CD4-positive, alpha-beta T cell treated with Interleukin-6 at 100 ng/mL for 8 hours (primary cell): ENCODE measurements at regions not wholly inside any gene's neighbourhood (a gene's known extent, or its start where the extent isn't known, plus 50 kb on each side); places are given as distances from the start of the nearest gene placed in this dataset.
A peak's percentile ranks its signal among the peaks of the same experiment; 100 is the strongest.
"Not testable (repeated sequence)": the region's sequence is repeated elsewhere in the genome, so short reads cannot be mapped to it uniquely, and the experiment has no call there.

Experiments
- DNase-seq: peaks from one replicate; pipeline ENCODE4 v3.0.0-alpha.2; 2020; ENCODE audit warnings: mixed read lengths, low spot score

DNA sequence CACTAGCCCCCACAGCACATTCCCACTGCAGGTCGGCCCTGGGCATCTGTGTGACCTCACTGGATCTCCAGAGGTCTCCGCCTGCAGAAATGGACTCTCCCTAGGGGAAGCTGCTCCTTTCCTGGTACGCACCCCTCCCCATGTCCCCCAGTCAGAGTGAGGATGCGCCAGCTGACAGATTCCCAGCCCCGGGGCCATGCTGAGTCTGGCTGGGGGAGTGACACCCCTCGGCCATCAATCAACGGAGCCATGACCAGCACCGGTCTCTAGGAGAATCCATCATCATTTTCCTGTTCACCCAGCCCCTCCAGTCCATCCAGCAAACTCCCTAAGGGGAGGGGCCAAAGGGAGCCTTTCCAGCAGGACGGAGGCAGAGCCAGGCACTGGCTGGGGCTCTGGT lies 68.7 kb upstream of the PAX7 start:
- no peak for DNase-seq

DNA sequence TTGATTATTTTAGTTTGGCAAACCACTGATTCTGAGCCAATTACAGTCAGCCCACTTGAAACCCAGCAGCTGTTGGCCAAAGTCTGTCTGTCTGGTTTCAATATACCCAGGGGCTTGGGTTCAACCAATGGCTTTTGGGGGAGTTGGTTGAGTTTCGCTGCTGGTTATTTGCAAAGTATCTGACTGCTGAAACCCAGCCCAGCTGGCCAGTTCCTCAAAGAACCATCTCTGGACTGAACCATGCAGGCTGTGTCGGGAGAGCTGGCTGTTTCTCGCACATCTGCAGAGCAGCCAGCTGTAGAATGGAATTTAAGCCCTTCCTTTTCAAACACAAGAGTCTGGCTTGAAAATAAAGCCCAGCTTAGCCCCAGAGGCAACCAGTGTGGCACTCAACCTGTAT lies 66.0 kb upstream of the PAX7 start:
- no peak for DNase-seq

DNA sequence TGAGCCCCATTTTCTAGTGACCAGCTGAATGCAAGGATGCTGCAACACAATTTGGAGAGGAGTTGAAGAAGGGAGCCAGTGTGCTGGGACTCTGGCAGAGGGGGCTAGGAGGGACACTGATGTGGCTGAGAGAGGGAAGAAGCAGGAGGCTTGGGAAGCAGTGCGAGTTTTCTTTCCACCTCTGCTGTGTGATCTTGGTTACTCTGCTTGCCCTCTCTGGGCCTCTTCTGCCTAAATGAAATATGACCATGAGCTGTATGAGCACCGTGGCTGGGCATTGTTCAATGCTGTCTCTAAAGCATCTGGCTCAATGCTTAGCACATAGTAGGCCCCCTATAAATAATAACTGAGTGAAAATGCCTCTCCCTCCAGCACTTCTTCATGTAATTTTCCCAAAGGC lies 65.3 kb upstream of the PAX7 start:
- no peak for DNase-seq

DNA sequence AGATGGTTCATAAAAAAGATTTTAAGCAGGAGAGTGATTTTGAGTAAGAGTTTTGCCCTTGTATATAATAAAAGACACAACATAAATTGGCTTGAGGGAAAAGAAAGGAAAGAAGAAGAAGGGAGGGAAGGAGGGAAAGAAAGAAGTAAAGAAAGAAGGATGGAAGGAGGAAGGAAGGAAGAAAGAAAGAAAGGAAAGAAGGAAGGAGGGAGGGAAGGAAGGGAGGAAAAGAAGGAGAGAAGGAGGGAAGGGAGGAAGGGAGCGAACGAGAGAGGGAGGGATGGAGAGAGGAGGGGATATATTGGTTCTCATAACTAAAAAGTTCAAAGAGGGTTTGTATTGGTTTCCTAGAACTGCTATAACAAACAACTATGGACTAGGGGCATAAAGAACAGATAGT lies 62.2 kb upstream of the PAX7 start:
- DNase-seq: no peak

DNA sequence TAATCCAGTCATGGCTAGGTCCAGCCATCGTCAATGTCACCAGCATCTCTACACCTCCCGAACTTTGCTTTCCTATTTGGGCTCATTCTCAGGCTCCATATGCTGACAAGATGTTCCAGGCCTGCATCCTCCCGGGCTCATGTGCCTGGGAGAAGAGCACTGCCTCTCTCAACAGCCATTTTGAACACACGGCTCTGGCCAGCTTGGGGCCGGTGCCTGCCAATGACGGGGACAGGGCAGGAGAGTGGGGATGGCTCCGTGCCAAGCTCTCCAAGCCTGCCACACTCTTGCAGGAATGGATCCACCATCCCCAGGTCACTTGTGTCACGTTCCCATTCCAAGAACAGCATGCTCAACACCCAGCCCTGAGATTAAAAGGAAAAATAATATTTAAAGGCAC lies 61.4 kb upstream of the PAX7 start:
- DNase-seq: no peak

DNA sequence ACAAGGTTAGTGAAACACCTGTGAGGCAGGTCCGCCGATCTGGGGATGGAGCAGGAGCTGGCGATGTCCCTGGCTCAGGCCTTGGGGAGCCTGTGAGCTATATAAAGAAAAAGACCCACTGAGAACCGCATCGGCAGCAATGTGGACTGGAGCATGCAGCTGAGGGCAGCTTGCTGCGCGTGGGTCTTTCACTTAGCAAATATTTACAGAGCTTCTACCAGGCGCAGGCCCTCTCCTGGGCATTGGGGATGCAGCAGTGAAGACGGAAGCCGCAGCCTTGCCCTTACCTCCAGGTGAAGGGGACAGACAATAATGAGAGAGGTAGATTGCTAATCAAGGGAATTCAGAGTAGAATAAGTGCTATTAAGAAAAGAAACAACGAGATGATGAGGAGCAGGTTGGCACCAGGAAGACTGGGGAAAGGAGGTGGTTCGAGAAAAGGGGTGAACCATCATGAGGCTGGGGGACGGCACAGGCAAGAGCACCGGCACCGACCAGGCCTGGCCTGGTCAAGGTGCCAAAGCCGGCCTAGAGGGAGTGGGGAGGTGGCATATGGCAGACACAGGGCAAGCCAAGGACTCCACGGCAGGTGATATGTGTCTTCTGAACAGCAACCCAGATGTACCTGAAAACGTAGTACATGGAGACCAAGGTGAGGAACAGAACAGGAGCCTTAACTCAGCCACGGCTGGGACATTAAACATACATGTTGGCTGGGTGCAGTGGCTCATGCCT lies 60.7 kb upstream of the PAX7 start:
- DNase-seq: no peak

DNA sequence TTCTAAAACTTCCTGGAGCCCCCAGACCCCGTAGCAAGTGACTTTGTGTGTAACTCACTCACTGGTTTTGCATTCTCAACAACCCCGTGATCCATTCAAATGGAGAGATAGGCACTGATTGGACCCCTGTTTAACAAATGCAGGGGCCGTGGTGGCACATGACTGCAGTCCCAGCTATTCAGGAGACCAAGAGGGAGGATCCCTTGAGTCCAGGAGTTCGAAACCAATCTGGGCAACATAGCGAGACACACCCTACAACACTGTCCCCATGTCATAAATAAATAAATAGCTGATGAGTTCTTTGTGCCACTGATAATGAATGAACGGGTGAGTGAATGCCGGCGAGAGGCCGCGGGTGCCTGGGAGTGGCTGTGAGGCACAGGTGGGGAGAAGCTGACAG lies 59.4 kb upstream of the PAX7 start:
- no peak for DNase-seq

DNA sequence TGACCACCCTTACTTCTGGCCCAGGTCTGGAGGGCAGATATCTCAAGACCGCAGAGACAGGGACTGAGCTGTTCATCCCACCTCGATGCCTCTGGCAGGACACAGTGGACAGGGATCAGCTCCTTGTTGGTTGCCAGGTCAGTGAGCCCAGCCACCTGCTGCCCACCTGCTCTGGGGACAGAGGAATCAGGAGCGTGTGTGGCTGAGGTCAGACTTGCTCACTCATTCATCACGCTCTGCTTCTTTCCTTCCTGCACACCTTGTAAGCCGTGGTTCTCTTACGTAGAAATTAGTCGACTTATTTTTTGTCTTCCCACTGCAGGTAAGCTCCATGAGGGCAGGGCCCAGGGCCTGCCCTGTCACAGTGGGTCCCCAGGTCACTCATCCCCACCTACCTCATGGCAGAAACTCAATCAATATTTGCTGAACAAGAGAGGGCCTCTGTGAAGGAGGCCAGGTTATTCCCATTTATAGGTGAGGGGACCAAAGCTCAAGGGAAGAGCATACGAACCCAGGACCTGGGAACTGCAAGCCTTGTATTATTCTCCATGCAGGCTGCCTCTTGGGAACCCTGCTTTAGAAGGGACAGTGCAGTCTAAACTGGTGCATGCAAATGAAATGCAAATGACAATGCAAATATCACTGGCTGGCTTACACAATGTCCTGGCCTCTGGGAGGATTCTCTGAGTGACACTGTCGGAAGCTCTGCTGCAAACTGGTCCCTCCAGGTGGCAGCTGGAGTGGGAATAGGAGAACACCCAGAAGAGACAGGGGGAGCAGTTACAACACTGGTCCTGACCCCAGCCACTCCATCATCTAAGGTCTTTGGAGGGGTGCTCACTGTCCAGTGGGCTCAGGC lies 58.4 kb upstream of the PAX7 start:
- no peak for DNase-seq

DNA sequence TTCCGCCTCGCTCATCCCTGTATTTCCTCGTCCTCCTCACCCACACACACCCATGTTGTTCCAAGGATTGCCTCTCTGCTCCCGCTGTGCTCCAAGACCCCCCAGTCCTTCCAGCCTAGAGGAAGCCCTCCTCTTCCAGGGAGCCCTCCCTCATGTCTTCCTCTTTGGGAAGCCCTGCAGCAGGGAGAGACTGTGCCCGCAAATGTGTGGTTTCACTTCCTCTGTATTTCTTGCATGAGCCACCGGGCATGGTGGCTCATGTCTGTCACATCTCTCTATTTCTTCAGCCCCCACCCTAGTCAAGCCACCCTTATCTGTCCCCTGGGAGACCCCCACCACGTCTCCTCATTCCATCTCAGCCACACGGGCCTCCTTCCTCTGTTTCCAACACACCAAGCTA lies 57.5 kb upstream of the PAX7 start:
- DNase-seq: no peak

DNA sequence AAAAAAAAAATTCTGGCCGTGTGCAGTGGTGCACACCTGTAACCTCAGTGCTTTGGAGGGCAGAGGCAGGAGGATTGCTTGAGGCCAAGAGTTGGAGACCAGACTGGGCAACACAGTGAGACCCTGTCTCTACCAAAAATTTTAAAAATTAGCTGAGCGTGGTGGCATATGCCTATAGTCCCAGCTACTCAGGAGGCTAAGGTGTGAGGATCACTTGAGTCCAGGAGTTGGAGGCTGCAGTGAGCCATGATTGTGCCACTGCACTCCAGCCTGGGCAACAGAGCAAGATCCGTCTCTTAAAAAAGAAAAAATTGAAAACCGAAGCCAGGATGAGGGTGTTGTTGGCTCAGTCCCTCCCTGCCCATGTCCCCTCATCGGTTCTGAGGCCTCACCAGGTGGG lies 55.9 kb upstream of the PAX7 start:
- no peak for DNase-seq

DNA sequence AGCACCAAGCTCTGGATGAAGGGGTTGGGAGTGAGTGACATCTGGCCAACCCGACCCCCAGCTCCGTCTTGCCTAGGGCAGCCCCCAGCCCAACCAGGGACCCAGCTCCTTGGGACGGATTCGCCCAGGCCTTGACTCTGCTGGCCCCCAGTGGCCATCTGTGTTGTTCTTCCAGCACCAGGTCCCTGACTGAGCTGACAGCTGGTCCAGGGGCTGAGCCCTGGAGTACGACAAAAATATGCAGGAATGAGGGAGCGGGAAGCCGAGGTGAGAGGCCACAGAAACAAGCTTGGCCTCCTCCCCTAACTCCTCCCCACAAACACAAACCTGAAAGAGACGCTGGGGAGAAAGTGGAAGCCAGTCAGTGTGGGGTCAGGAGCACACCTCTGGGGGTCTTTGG lies 55.0 kb upstream of the PAX7 start:
- DNase-seq: peak; percentile 23

DNA sequence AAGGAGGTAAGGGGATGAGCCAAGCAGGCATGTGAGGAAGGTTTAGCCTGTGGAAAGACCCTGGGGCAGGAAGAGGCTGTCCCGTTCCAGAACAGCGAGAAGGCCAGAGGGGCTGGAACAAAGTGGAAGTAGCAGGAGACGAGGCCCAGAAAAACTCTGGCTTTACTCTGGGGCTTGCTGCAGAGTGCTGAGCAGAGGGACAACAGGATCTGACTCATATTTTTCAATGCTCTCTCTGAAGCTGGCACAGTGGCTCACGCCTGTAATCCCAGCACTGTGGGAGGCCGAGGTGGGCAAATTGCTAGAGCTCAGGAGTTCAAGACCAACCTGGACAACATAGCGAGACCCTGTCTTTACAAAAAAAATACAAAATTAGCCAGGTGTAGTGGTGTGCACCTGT lies 52.4 kb upstream of the PAX7 start:
- DNase-seq: no peak

DNA sequence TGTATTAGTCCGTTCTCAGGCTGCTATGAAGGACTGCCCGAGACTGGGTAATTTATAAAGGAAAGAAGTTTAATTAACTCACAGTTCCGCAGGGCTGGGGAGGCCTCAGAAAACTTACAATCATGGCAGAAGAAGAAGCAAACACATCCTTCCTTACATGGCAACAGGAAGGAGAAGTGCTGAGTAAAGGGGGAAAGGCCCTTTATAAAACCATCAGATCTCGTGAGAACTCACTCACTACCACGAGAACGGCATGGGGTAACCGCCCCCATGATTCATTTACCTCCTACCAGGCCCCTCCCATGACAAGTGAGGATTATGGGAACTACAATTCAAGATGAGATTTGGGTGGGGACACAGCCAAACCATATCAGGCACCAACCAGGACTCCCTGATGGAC lies 51.4 kb upstream of the PAX7 start:
- DNase-seq: not testable (repeated sequence)

DNA sequence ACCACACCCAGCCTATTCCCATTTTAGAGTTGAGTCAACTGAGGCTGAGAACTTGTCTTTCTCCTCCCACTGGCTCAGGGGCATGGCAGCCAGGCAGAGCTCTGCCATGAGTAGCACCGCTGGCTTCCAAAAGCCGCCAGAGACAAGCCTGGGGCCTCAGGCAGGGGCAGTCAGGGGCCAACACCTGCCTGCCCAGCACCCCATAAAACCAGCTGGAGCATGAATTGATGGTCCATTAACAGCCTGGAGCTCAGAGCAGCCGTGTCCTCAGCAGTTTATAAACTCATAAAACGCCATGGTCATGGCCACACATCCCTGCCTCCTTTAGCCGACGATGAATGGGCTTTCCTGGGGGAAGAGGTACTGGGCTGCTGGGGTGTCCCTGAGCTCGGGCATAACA lies 50.6 kb upstream of the PAX7 start:
- no peak for DNase-seq

DNA sequence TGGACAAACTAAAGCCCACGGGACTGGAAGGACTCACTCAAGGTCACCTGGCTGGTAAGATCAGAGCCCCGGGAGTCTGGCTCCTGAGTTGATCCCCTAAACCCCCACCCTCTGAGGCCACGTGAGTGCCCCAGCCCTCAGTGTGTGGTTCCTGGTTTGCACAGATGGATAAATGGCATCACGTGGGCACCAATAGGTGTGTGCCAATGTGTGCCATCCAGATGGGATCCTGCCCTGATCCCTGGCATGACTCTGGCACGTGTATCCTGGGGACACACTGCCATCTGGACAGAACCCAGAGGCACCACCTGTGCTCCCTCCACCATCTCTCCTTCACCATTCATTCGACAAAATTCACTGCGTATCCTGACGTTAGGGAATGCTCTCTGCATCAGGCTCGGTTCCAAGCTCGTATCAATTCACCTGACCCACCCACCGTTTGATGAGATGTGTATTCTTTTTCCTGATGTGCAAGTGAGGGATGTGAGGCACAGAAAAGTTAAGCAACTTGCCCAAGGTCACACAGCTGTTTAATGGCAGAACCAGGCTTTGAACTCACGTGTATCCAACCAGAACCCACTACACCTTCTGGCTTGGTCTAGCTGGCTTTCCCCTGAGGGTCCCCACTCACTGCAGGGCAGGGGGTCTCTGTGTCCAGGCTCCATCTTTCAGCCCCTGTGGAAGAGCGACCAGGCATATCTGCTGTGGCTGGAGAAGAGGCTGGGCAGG lies 49.8 kb upstream of the PAX7 start:
- no peak for DNase-seq
